ENCODE measurements at regions not wholly inside any gene's neighbourhood (a gene's known extent, or its start where the extent isn't known, plus 50 kb on each side); places are given as distances from the start of the nearest gene placed in this dataset.

DNA sequence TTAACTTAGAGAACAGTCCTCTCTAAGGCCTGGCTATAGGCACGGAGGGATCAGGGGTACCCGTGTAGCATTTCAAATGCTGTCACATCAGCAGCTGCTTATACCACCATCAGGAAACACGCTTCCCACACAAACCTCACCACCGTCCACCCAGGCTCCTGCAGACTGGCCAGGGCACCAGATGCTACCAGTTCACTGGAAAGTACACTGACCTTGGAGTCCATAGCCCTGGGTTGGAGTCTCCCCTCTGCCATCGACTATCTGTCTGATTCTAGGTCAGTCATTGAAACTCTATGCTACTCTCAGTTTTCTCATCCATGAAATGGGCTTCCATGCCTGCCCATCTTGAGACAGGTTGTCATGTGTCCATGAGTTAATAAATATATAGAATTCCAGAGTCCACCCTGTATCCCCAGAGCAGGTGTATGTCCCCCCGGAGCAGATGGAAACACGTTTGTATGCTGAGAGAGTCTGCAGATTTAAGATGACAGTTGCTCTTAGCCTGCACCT is 156.0 kb upstream of the SMAD3 start:
- TF ChIP-seq EZH2phosphoT487 (IDR thresholded peaks at IDR 0.05; ENCODE audit: borderline replicate concordance, low read depth, low read length), result no peak
- TF ChIP-seq, protein P1, sequence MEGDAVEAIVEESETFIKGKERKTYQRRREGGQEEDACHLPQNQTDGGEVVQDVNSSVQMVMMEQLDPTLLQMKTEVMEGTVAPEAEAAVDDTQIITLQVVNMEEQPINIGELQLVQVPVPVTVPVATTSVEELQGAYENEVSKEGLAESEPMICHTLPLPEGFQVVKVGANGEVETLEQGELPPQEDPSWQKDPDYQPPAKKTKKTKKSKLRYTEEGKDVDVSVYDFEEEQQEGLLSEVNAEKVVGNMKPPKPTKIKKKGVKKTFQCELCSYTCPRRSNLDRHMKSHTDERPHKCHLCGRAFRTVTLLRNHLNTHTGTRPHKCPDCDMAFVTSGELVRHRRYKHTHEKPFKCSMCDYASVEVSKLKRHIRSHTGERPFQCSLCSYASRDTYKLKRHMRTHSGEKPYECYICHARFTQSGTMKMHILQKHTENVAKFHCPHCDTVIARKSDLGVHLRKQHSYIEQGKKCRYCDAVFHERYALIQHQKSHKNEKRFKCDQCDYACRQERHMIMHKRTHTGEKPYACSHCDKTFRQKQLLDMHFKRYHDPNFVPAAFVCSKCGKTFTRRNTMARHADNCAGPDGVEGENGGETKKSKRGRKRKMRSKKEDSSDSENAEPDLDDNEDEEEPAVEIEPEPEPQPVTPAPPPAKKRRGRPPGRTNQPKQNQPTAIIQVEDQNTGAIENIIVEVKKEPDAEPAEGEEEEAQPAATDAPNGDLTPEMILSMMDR (conservative IDR thresholded peaks at IDR 0.05; ENCODE audit: low read length), result no peak

Data from OCI-LY7 (cell line).